Activated naive CD8-positive, alpha-beta T cell treated with anti-CD3 and anti-CD28 coated beads for 36 hours (primary cell): ENCODE measurements at regions not wholly inside any gene's neighbourhood (a gene's known extent, or its start where the extent isn't known, plus 50 kb on each side); places are given as distances from the start of the nearest gene placed in this dataset.

Experiments used
- DNase-seq: peaks from one replicate; pipeline ENCODE4 v3.0.0; 2021
- H3K27ac Mint-ChIP-seq: one replicate; pipeline ENCODE4 v1.8.0; 2022; ENCODE audit warnings: mild to moderate bottlenecking, moderate library complexity, mixed read lengths
- H3K27me3 Mint-ChIP-seq: one replicate; pipeline ENCODE4 v1.8.0; 2022; ENCODE audit warnings: mild to moderate bottlenecking, mixed read lengths
- H3K36me3 Mint-ChIP-seq: one replicate; pipeline ENCODE4 v1.8.0; 2021; ENCODE audit warnings: mild to moderate bottlenecking, mixed read lengths
- H3K4me1 Mint-ChIP-seq: one replicate; pipeline ENCODE4 v1.8.0; 2021; ENCODE audit warnings: mixed read lengths
- H3K4me3 Mint-ChIP-seq: one replicate; pipeline ENCODE4 v1.8.0; 2022; ENCODE audit warnings: mild to moderate bottlenecking, moderate library complexity, mixed read lengths
- H3K9me3 Mint-ChIP-seq: one replicate; pipeline ENCODE4 v1.8.0; 2022; ENCODE audit warnings: mixed read lengths

GRCh38 chr13:109606520-109606919 lies 179.9 kb downstream of the IRS2 start:
- Mint-ChIP-seq H3K27ac (no peak overlapping the region), H3K4me3 (no peak overlapping the region), H3K9me3 (no peaks in the 10 kb centered on the region), H3K27me3 (peaks cover 4% of the 10 kb centered on the region), H3K4me1 (no peaks in the 10 kb centered on the region), H3K36me3 (no peaks in the 10 kb centered on the region)
- DNase-seq, result no peak

GRCh38 chr13:109605846-109606245 lies 180.5 kb downstream of the IRS2 start:
- Mint-ChIP-seq H3K27me3 (peaks cover 4% of the 10 kb centered on the region), H3K9me3 (no peaks in the 10 kb centered on the region), H3K4me3 (no peak overlapping the region), H3K4me1 (no peaks in the 10 kb centered on the region), H3K36me3 (no peaks in the 10 kb centered on the region), H3K27ac (no peak overlapping the region)
- no peak for DNase-seq

- no peak overlapping the region for H3K27ac Mint-ChIP-seq
- DNase-seq, result no peak
- H3K36me3 Mint-ChIP-seq, result no peaks in the 10 kb centered on the region
- no peaks in the 10 kb centered on the region for H3K9me3 Mint-ChIP-seq
- peaks cover 4% of the 10 kb centered on the region for H3K27me3 Mint-ChIP-seq
- H3K4me1 Mint-ChIP-seq, result no peaks in the 10 kb centered on the region
- H3K4me3 Mint-ChIP-seq, result no peak overlapping the region
These were observed 181.5 kb downstream of the IRS2 start for GRCh38 chr13:109604894-109605293.

- no peak overlapping the region for H3K27ac Mint-ChIP-seq
- H3K36me3 Mint-ChIP-seq, result no peaks in the 10 kb centered on the region
- H3K4me3 Mint-ChIP-seq, result no peak overlapping the region
- peaks cover 8% of the 10 kb centered on the region for H3K27me3 Mint-ChIP-seq
- no peak for DNase-seq
- H3K9me3 Mint-ChIP-seq, result no peaks in the 10 kb centered on the region
- H3K4me1 Mint-ChIP-seq, result no peaks in the 10 kb centered on the region
These were observed 184.0 kb downstream of the IRS2 start for GRCh38 chr13:109602356-109602755.

GRCh38 chr13:109599901-109600657 lies 186.3 kb downstream of the IRS2 start:
- Mint-ChIP-seq H3K27ac (no peak overlapping the region), H3K4me1 (no peaks in the 10 kb centered on the region), H3K9me3 (no peaks in the 10 kb centered on the region), H3K27me3 (peaks cover 8% of the 10 kb centered on the region), H3K36me3 (no peaks in the 10 kb centered on the region), H3K4me3 (no peak overlapping the region)
- DNase-seq, result no peak

- no peak overlapping the region for H3K27ac Mint-ChIP-seq
- no peak for DNase-seq
- no peak overlapping the region for H3K4me3 Mint-ChIP-seq
- no peaks in the 10 kb centered on the region for H3K4me1 Mint-ChIP-seq
- H3K27me3 Mint-ChIP-seq, result peaks cover 14% of the 10 kb centered on the region
- no peaks in the 10 kb centered on the region for H3K36me3 Mint-ChIP-seq
- no peaks in the 10 kb centered on the region for H3K9me3 Mint-ChIP-seq
These were observed 190.9 kb downstream of the IRS2 start for GRCh38 chr13:109595471-109595870.

- Mint-ChIP-seq H3K36me3 (no peaks in the 10 kb centered on the region), H3K4me3 (no peak overlapping the region), H3K9me3 (no peaks in the 10 kb centered on the region), H3K4me1 (no peaks in the 10 kb centered on the region), H3K27me3 (peaks cover 13% of the 10 kb centered on the region), H3K27ac (no peak overlapping the region)
- DNase-seq, result no peak
These were observed 193.2 kb downstream of the IRS2 start for GRCh38 chr13:109593230-109593629.

GRCh38 chr13:109592770-109593169 lies 193.6 kb downstream of the IRS2 start:
- no peaks in the 10 kb centered on the region for H3K36me3 Mint-ChIP-seq
- no peak overlapping the region for H3K27ac Mint-ChIP-seq
- no peaks in the 10 kb centered on the region for H3K4me1 Mint-ChIP-seq
- no peak overlapping the region for H3K4me3 Mint-ChIP-seq
- no peak for DNase-seq
- no peaks in the 10 kb centered on the region for H3K9me3 Mint-ChIP-seq
- H3K27me3 Mint-ChIP-seq, result peaks cover 13% of the 10 kb centered on the region

GRCh38 chr13:109587689-109588088 lies 198.7 kb downstream of the IRS2 start:
- Mint-ChIP-seq H3K4me1 (no peaks in the 10 kb centered on the region), H3K27ac (no peak overlapping the region), H3K4me3 (no peak overlapping the region), H3K36me3 (no peaks in the 10 kb centered on the region), H3K27me3 (peaks cover 11% of the 10 kb centered on the region), H3K9me3 (no peaks in the 10 kb centered on the region)
- DNase-seq, result no peak

- H3K36me3 Mint-ChIP-seq, result no peaks in the 10 kb centered on the region
- H3K27me3 Mint-ChIP-seq, result peaks cover 6% of the 10 kb centered on the region
- H3K9me3 Mint-ChIP-seq, result no peaks in the 10 kb centered on the region
- no peaks in the 10 kb centered on the region for H3K4me1 Mint-ChIP-seq
- DNase-seq, result no peak
- no peak overlapping the region for H3K27ac Mint-ChIP-seq
- no peak overlapping the region for H3K4me3 Mint-ChIP-seq
These were observed 199.7 kb downstream of the IRS2 start for GRCh38 chr13:109586509-109587346.

- DNase-seq, result no peak
- no peaks in the 10 kb centered on the region for H3K9me3 Mint-ChIP-seq
- H3K27me3 Mint-ChIP-seq, result peaks cover 6% of the 10 kb centered on the region
- H3K36me3 Mint-ChIP-seq, result no peaks in the 10 kb centered on the region
- no peak overlapping the region for H3K4me3 Mint-ChIP-seq
- no peaks in the 10 kb centered on the region for H3K4me1 Mint-ChIP-seq
- no peak overlapping the region for H3K27ac Mint-ChIP-seq
These were observed 201.5 kb downstream of the IRS2 start for GRCh38 chr13:109584844-109585361.

GRCh38 chr13:109577191-109577700 lies 209.1 kb downstream of the IRS2 start:
- no peak for DNase-seq
- no peaks in the 10 kb centered on the region for H3K36me3 Mint-ChIP-seq
- no peak overlapping the region for H3K4me3 Mint-ChIP-seq

GRCh38 chr13:109576331-109576813 lies 210.0 kb downstream of the IRS2 start:
- Mint-ChIP-seq H3K36me3 (no peaks in the 10 kb centered on the region), H3K27ac (no peak overlapping the region), H3K4me1 (peaks cover 7% of the 10 kb centered on the region), H3K4me3 (no peak overlapping the region), H3K9me3 (no peaks in the 10 kb centered on the region), H3K27me3 (no peaks in the 10 kb centered on the region)
- DNase-seq, result no peak

More at GRCh38 chr13:109577191-109577700, 209.1 kb downstream of the IRS2 start:
- no peak overlapping the region for H3K27ac Mint-ChIP-seq
- H3K9me3 Mint-ChIP-seq, result no peaks in the 10 kb centered on the region
- no peaks in the 10 kb centered on the region for H3K27me3 Mint-ChIP-seq
- H3K4me1 Mint-ChIP-seq, result peaks cover 6% of the 10 kb centered on the region

- Mint-ChIP-seq H3K4me1 (peaks cover 10% of the 10 kb centered on the region), H3K27me3 (no peaks in the 10 kb centered on the region), H3K4me3 (no peak overlapping the region), H3K27ac (no peak overlapping the region), H3K9me3 (no peaks in the 10 kb centered on the region), H3K36me3 (no peaks in the 10 kb centered on the region)
- DNase-seq, result no peak
These were observed 210.6 kb downstream of the IRS2 start for GRCh38 chr13:109575821-109576220.

GRCh38 chr13:109572389-109572788 lies 214.0 kb downstream of the IRS2 start:
- Mint-ChIP-seq H3K4me1 (peaks cover 17% of the 10 kb centered on the region), H3K36me3 (no peaks in the 10 kb centered on the region), H3K27me3 (no peaks in the 10 kb centered on the region), H3K9me3 (no peaks in the 10 kb centered on the region), H3K27ac (no peak overlapping the region), H3K4me3 (no peak overlapping the region)
- no peak for DNase-seq
